ENCODE measurements at regions not wholly inside any gene's neighbourhood (a gene's known extent, or its start where the extent isn't known, plus 50 kb on each side); places are given as distances from the start of the nearest gene placed in this dataset.

- no peaks in the 10 kb centered on the region for H3K36me3 ChIP-seq (ENCODE audit: insufficient read depth in 1 of 2, low read depth in 1 of 2)
- H3K27me3 ChIP-seq (ENCODE audit: insufficient read depth in 3 of 3, low read length in 2 of 3), result no peaks in the 10 kb centered on the region
- H3K4me3 ChIP-seq, result no peak overlapping the region
- DNase-seq (no peak), ATAC-seq (no peak)
- H3K4me1 ChIP-seq, result no peaks in the 10 kb centered on the region
- TF ChIP-seq CTCF (IDR thresholded peaks at IDR 0.05), result no peak
- no peaks in the 10 kb centered on the region for H3K9me3 ChIP-seq
- intact Hi-C loops (cut with DNase I), result no loop called here
- H3K27ac ChIP-seq, result no peak overlapping the region
- 66 to 72% (median 67%) methylated on average over 4 of the region's 4 CpGs for WGBS, 3 donors
These were observed 54.4 kb upstream of the BMP2K start for GRCh38 chr4:78721747-78722146.

- WGBS, 3 donors, result 59 to 69% (median 66%) methylated on average over 5 of the region's 5 CpGs
- intact Hi-C loops (cut with DNase I), result no loop called here
- ATAC-seq (no peak), DNase-seq (no peak)
- no peaks in the 10 kb centered on the region for H3K9me3 ChIP-seq
- H3K36me3 ChIP-seq (ENCODE audit: insufficient read depth in 1 of 2, low read depth in 1 of 2), result no peaks in the 10 kb centered on the region
- H3K4me1 ChIP-seq, result no peaks in the 10 kb centered on the region
- no peak overlapping the region for H3K4me3 ChIP-seq
- TF ChIP-seq CTCF (IDR thresholded peaks at IDR 0.05), result no peak
- no peaks in the 10 kb centered on the region for H3K27me3 ChIP-seq (ENCODE audit: insufficient read depth in 3 of 3, low read length in 2 of 3)
- H3K27ac ChIP-seq, result no peak overlapping the region
These were observed 53.8 kb upstream of the BMP2K start for GRCh38 chr4:78722320-78722719.

- H3K27ac ChIP-seq, result no peak overlapping the region
- H3K36me3 ChIP-seq (ENCODE audit: insufficient read depth in 1 of 2, low read depth in 1 of 2), result no peaks in the 10 kb centered on the region
- H3K9me3 ChIP-seq, result no peaks in the 10 kb centered on the region
- H3K27me3 ChIP-seq (ENCODE audit: insufficient read depth in 3 of 3, low read length in 2 of 3), result no peaks in the 10 kb centered on the region
- no peak overlapping the region for H3K4me3 ChIP-seq
- H3K4me1 ChIP-seq, result no peaks in the 10 kb centered on the region
- intact Hi-C loops (cut with DNase I), result no loop called here
- no peak for ATAC-seq
- DNase-seq, result no peak
- no peak for TF ChIP-seq CTCF (IDR thresholded peaks at IDR 0.05)
These were observed 53.3 kb upstream of the BMP2K start for GRCh38 chr4:78722878-78723277.
